Neural cell (in vitro differentiated cells): ENCODE measurements at regions not wholly inside any gene's neighbourhood (a gene's known extent, or its start where the extent isn't known, plus 50 kb on each side); places are given as distances from the start of the nearest gene placed in this dataset.

ENCODE experiments used
- H2AFZ ChIP-seq: fragments of 200-600, 300-800 bp; sonication (generic), shearing (Covaris generic); 2 replicates; pipeline ENCODE4 v1.6.0; 2014; ENCODE audit warnings: low read depth, mild to moderate bottlenecking, antibody characterized with exemption, low read length, moderate library complexity
- H3F3A ChIP-seq: fragments of 200-600 bp; shearing (Covaris generic); 2 replicates; pipeline ENCODE4 v1.6.1; 2016; ENCODE audit warnings: mild to moderate bottlenecking, moderate library complexity, mixed read lengths, antibody characterized with exemption, low read length; ENCODE audit not compliant: insufficient read depth, poor library complexity, severe bottlenecking
- H3K27ac ChIP-seq: fragments of 200-600, 300-800 bp; sonication (generic), shearing (Covaris generic); 2 replicates; pipeline ENCODE4 v1.5.1; 2014; ENCODE audit warnings: mild to moderate bottlenecking, low read length, moderate library complexity
- H3K27me3 ChIP-seq: fragments of 300-800, 200-600 bp; sonication (generic), shearing (Covaris generic); 2 replicates; pipeline ENCODE4 v1.6.0; 2014; ENCODE audit warnings: mild to moderate bottlenecking, low read depth, low read length, moderate library complexity; ENCODE audit not compliant: insufficient read depth
- H3K36me3 ChIP-seq: fragments of 300-800, 200-600 bp; sonication (generic), shearing (Covaris generic); 2 replicates; pipeline ENCODE4 v1.5.1; 2014; ENCODE audit warnings: mild to moderate bottlenecking, antibody characterized with exemption, low read length, moderate library complexity; ENCODE audit not compliant: insufficient read depth
- H3K4me2 ChIP-seq: fragments of 300-800, 200-600 bp; sonication (generic), shearing (Covaris generic); 2 replicates; pipeline ENCODE4 v1.6.0; 2014; ENCODE audit warnings: mild to moderate bottlenecking, low read length
- H3K4me3 ChIP-seq: fragments of 300-800, 200-600 bp; sonication (generic), shearing (Covaris generic); 2 replicates; pipeline ENCODE4 v1.5.1; 2014; ENCODE audit warnings: mild to moderate bottlenecking, low read length, moderate library complexity
- H3K79me2 ChIP-seq: fragments of 200-600 bp; shearing (Covaris generic); replicated peaks from 2 replicates; pipeline ENCODE4 v1.6.0; 2014; ENCODE audit warnings: mild to moderate bottlenecking, low read length, moderate library complexity; ENCODE audit not compliant: insufficient read depth
- H3K9ac ChIP-seq: fragments of 300-800, 200-600 bp; sonication (generic), shearing (Covaris generic); 2 replicates; pipeline ENCODE4 v1.6.1; 2016; ENCODE audit warnings: mild to moderate bottlenecking, low read length, mixed read lengths
- H3K9me2 ChIP-seq: fragments of 200-600 bp; shearing (Covaris generic); 2 replicates; pipeline ENCODE4 v1.6.1; 2016; ENCODE audit warnings: mild to moderate bottlenecking, low read length, mixed read lengths; ENCODE audit not compliant: insufficient read depth
- H3K9me3 ChIP-seq: fragments of 200-600, 300-800 bp; sonication (generic), shearing (Covaris generic); 2 replicates; pipeline ENCODE4 v1.6.1; 2016; ENCODE audit warnings: mild to moderate bottlenecking, mixed run types, low read length, moderate library complexity, mixed read lengths
- H4K20me1 ChIP-seq: fragments of 200-600 bp; shearing (Covaris generic); 2 replicates; pipeline ENCODE4 v1.6.1; 2016; ENCODE audit warnings: mild to moderate bottlenecking, mixed run types; ENCODE audit not compliant: insufficient read depth
- EP300 ChIP-seq: fragments of 450-650 bp; conservative IDR thresholded peaks from 2 replicates; pipeline ENCODE4 v1.6.1; 2014; ENCODE audit warnings: antibody characterized with exemption, mild to moderate bottlenecking, moderate library complexity; ENCODE audit not compliant: poor library complexity, severe bottlenecking
- EZH2 ChIP-seq: fragments of 200-600, 300-800 bp; shearing (Covaris generic), sonication (generic); IDR thresholded peaks from 2 replicates; pipeline ENCODE4 v1.6.1; 2014; ENCODE audit warnings: antibody characterized with exemption, low read length, borderline replicate concordance, mild to moderate bottlenecking; ENCODE audit not compliant: insufficient read depth, poor library complexity, severe bottlenecking
- MXI1 ChIP-seq: fragments of 450-650 bp; conservative IDR thresholded peaks from 2 replicates; pipeline ENCODE4 v1.6.1; 2014; ENCODE audit warnings: antibody characterized with exemption, mild to moderate bottlenecking; ENCODE audit not compliant: poor library complexity, severe bottlenecking
- POLR2AphosphoS5 ChIP-seq: IDR thresholded peaks from 2 replicates; pipeline ENCODE4 v1.6.1; 2012
- RAD21 ChIP-seq: fragments of 450-650 bp; conservative IDR thresholded peaks from 2 replicates; pipeline ENCODE4 v1.6.1; 2014; ENCODE audit warnings: antibody characterized with exemption, mild to moderate bottlenecking, moderate library complexity
- SMC3 ChIP-seq: fragments of 450-650 bp; conservative IDR thresholded peaks from 2 replicates; pipeline ENCODE4 v1.6.1; 2014; ENCODE audit warnings: antibody characterized with exemption, mild to moderate bottlenecking, moderate library complexity; ENCODE audit not compliant: poor library complexity
- TAF1 ChIP-seq: IDR thresholded peaks from 2 replicates; pipeline ENCODE4 v1.6.1; 2012; ENCODE audit warnings: low read depth
- TF ChIP-seq, protein P1 (sequence below): IDR thresholded peaks from 2 replicates; pipeline ENCODE4 v1.6.1; 2012; ENCODE audit warnings: borderline replicate concordance
- TF ChIP-seq, protein P2 (sequence below): fragments of 450-650 bp; IDR thresholded peaks from 2 replicates; pipeline ENCODE4 v1.5.1; 2014; ENCODE audit warnings: antibody characterized with exemption, mild to moderate bottlenecking, moderate library complexity; ENCODE audit not compliant: poor library complexity, severe bottlenecking

DNA sequence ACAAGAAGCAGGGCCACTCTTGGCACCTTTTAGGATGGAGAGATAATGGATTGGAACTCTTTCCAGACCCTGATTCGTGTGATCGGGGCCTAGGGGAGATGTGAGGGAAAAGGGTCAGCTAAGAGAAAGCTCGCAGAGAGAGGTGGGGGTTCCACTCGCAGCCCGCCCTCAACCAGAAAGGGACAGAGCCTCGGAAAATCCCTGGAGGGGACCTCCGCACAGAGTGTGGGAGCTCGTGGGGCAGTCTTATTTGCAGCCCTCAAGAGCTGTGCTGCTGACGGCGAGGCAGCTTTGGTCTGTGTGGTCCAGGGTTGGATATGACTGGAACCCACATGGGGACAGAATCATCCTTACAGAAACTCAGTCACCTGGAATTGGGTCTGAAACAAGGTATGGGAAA is 184.3 kb upstream of the PMEPA1 start:
- H4K20me1 ChIP-seq = no peaks in the 10 kb centered on the region

DNA sequence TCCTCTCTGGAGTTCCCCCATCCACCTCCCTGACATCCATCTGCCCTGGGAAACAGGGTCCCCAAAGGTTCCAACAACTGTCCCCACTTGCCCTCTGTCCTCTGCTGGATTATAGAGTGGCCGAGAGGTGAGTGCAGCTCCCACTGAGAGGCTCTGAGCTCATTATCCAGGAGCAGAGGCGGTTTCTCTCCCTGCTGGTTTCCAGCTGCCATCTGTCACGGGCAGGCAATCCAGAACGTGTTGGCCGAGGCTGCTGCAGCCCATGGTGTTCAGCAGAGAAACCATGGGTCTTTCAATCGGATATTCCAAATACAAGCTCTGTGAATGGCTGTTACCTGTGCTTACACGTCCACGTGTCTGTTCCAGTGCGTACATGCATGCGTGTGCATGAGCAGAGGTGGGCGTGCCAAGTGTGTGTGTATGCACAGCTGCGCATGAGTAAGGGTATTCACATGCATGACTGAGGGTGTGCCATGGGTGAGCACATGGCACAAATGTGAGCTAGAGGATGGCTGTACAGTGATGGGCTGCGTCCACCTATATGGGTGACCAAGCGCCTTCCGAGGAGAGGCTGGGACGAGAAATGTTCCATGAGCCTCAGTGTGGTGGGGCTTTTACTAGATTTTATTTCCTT is 183.7 kb upstream of the PMEPA1 start:
- H3K36me3 ChIP-seq = no peaks in the 10 kb centered on the region
- H2AFZ ChIP-seq = no peak overlapping the region
- H3K27me3 ChIP-seq = no peaks in the 10 kb centered on the region
- H3K9ac ChIP-seq = no peak overlapping the region
- no peak for TF ChIP-seq EP300
- TF ChIP-seq TAF1 = no peak
- TF ChIP-seq POLR2AphosphoS5 = no peak
- TF ChIP-seq, protein P1, sequence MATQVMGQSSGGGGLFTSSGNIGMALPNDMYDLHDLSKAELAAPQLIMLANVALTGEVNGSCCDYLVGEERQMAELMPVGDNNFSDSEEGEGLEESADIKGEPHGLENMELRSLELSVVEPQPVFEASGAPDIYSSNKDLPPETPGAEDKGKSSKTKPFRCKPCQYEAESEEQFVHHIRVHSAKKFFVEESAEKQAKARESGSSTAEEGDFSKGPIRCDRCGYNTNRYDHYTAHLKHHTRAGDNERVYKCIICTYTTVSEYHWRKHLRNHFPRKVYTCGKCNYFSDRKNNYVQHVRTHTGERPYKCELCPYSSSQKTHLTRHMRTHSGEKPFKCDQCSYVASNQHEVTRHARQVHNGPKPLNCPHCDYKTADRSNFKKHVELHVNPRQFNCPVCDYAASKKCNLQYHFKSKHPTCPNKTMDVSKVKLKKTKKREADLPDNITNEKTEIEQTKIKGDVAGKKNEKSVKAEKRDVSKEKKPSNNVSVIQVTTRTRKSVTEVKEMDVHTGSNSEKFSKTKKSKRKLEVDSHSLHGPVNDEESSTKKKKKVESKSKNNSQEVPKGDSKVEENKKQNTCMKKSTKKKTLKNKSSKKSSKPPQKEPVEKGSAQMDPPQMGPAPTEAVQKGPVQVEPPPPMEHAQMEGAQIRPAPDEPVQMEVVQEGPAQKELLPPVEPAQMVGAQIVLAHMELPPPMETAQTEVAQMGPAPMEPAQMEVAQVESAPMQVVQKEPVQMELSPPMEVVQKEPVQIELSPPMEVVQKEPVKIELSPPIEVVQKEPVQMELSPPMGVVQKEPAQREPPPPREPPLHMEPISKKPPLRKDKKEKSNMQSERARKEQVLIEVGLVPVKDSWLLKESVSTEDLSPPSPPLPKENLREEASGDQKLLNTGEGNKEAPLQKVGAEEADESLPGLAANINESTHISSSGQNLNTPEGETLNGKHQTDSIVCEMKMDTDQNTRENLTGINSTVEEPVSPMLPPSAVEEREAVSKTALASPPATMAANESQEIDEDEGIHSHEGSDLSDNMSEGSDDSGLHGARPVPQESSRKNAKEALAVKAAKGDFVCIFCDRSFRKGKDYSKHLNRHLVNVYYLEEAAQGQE = no peak
- no peak for TF ChIP-seq SMC3
- no peak for TF ChIP-seq EZH2
- no peak for TF ChIP-seq MXI1
- TF ChIP-seq, protein P2, sequence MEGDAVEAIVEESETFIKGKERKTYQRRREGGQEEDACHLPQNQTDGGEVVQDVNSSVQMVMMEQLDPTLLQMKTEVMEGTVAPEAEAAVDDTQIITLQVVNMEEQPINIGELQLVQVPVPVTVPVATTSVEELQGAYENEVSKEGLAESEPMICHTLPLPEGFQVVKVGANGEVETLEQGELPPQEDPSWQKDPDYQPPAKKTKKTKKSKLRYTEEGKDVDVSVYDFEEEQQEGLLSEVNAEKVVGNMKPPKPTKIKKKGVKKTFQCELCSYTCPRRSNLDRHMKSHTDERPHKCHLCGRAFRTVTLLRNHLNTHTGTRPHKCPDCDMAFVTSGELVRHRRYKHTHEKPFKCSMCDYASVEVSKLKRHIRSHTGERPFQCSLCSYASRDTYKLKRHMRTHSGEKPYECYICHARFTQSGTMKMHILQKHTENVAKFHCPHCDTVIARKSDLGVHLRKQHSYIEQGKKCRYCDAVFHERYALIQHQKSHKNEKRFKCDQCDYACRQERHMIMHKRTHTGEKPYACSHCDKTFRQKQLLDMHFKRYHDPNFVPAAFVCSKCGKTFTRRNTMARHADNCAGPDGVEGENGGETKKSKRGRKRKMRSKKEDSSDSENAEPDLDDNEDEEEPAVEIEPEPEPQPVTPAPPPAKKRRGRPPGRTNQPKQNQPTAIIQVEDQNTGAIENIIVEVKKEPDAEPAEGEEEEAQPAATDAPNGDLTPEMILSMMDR = no peak
- no peak for TF ChIP-seq RAD21
- H3K4me3 ChIP-seq = no peak overlapping the region
- no peaks in the 10 kb centered on the region for H3K79me2 ChIP-seq
- H3F3A ChIP-seq = no peaks in the 10 kb centered on the region
- no peak overlapping the region for H3K4me2 ChIP-seq
- H3K9me2 ChIP-seq = no peaks in the 10 kb centered on the region
- H3K9me3 ChIP-seq = no peaks in the 10 kb centered on the region
- no peaks in the 10 kb centered on the region for H4K20me1 ChIP-seq
- no peak overlapping the region for H3K27ac ChIP-seq

More for the DNA sequence above, 184.3 kb upstream of the PMEPA1 start:
- H3K9ac ChIP-seq = no peak overlapping the region
- H3K4me2 ChIP-seq = no peak overlapping the region
- TF ChIP-seq, protein P1 = no peak
- TF ChIP-seq, protein P2 = no peak
- no peak for TF ChIP-seq POLR2AphosphoS5
- no peak for TF ChIP-seq EZH2
- no peak for TF ChIP-seq TAF1
- no peak for TF ChIP-seq SMC3
- no peak for TF ChIP-seq RAD21
- no peaks in the 10 kb centered on the region for H3K27me3 ChIP-seq
- no peaks in the 10 kb centered on the region for H3K9me3 ChIP-seq
- no peaks in the 10 kb centered on the region for H3K79me2 ChIP-seq
- H2AFZ ChIP-seq = no peak overlapping the region
- H3K27ac ChIP-seq = no peak overlapping the region
- no peaks in the 10 kb centered on the region for H3F3A ChIP-seq
- H3K4me3 ChIP-seq = no peak overlapping the region
- no peaks in the 10 kb centered on the region for H3K9me2 ChIP-seq
- no peaks in the 10 kb centered on the region for H3K36me3 ChIP-seq
